Endothelial cell of umbilical vein (primary cell): ENCODE measurements at regions not wholly inside any gene's neighbourhood (a gene's known extent, or its start where the extent isn't known, plus 50 kb on each side); places are given as distances from the start of the nearest gene placed in this dataset.

ENCODE experiments used
- BruUV-seq: library from RNA; stranded (reverse); fragments of 400-500 nt; replicated peaks from 2 replicates; lab custom pipeline; 2021; lab: Mats Ljungman, UMichigan
- CTCF ChIA-PET: fragments of 300-600, 350-600 bp; sonication (Branson Sonifier 250); formaldehyde crosslinking; loops from one replicate; lab custom pipeline; 2021; ENCODE audit warnings: antibody characterized with exemption, inconsistent platforms; lab: Charles Lee
- POLR2A ChIA-PET: fragments of 300-600, 350-600 bp; sonication (Branson Sonifier 250); formaldehyde crosslinking; loops from one replicate; lab custom pipeline; 2021; ENCODE audit warnings: antibody characterized with exemption, inconsistent platforms; lab: Charles Lee
- DNase-seq: peaks from one replicate; pipeline ENCODE4 v3.0.0-alpha.2; 2011; ENCODE audit warnings: low read depth, low spot score
- FAIRE-seq: peaks from 2 replicates; lab custom pipeline; 2011; peaks lifted over from hg19 to GRCh38; lab: Jason Lieb, UNC
- H2AFZ ChIP-seq: 2 replicates; pipeline ENCODE4 v1.6.0; 2012; ENCODE audit warnings: low read depth, low read length, control low read depth, inconsistent platforms
- H3K27ac ChIP-seq: 2 replicates; pipeline ENCODE4 v1.5.1; 2011; ENCODE audit warnings: low read depth, mild to moderate bottlenecking, control low read depth, low read length, moderate library complexity; ENCODE audit not compliant: insufficient read depth
- H3K27me3 ChIP-seq, 2 experiments: 2 replicates each; pipeline versions ENCODE4 v1.6.0 to v1.6.1; 2011; ENCODE audit warnings: low read length in 2 of 2, mixed read lengths in 1 of 2; ENCODE audit not compliant: control insufficient read depth in 2 of 2, insufficient read depth in 2 of 2
- H3K36me3 ChIP-seq, 2 experiments: 2 replicates in 1 of 2; 3 replicates in 1 of 2; pipeline ENCODE4 v1.5.1; 2011; ENCODE audit warnings: low read length in 2 of 2, mild to moderate bottlenecking in 1 of 2, moderate library complexity in 1 of 2; ENCODE audit not compliant: control insufficient read depth in 2 of 2, insufficient read depth in 2 of 2; ENCODE audit errors: extremely low read depth in 1 of 2
- H3K4me1 ChIP-seq: 3 replicates; pipeline ENCODE4 v1.5.1; 2011; ENCODE audit warnings: mild to moderate bottlenecking, low read length; ENCODE audit not compliant: control insufficient read depth, insufficient read depth; ENCODE audit errors: extremely low read depth
- H3K4me2 ChIP-seq: 2 replicates; pipeline ENCODE4 v1.6.1; 2011; ENCODE audit warnings: low read length, control low read depth, mixed read lengths; ENCODE audit not compliant: insufficient read depth
- H3K4me3 ChIP-seq, 3 experiments: fragments of 200-600 bp in 1 of 3; sonication (generic), shearing (Covaris generic) in 1 of 3; replicated peaks in 1 of 3; 2 replicates each; pipeline ENCODE4 v1.5.1; 2011 to 2016; ENCODE audit warnings: control low read depth in 3 of 3, low read length in 3 of 3, mild to moderate bottlenecking in 2 of 3, inconsistent platforms in 1 of 3, low read depth in 1 of 3, moderate library complexity in 1 of 3; ENCODE audit not compliant: insufficient read depth in 1 of 3
- H3K79me2 ChIP-seq: 2 replicates; pipeline ENCODE4 v1.6.0; 2012; ENCODE audit warnings: low read length, inconsistent platforms; ENCODE audit not compliant: control insufficient read depth, insufficient read depth
- H3K9ac ChIP-seq: replicated peaks from 2 replicates; pipeline ENCODE3; 2011; ENCODE audit warnings: low read length, control low read depth; ENCODE audit not compliant: insufficient read depth; ENCODE audit errors: extremely low read depth
- H3K9me1 ChIP-seq: replicated peaks from 3 replicates; pipeline ENCODE4 v1.6.0; 2011; ENCODE audit warnings: mild to moderate bottlenecking, low read length; ENCODE audit not compliant: control insufficient read depth, insufficient read depth; ENCODE audit errors: extremely low read depth
- H3K9me3 ChIP-seq: replicated peaks from 2 replicates; pipeline ENCODE4 v1.5.1; 2012; ENCODE audit warnings: low read length, inconsistent platforms; ENCODE audit not compliant: control insufficient read depth, insufficient read depth
- H4K20me1 ChIP-seq: replicated peaks from 2 replicates; pipeline ENCODE3; 2011; ENCODE audit warnings: mild to moderate bottlenecking, low read length; ENCODE audit not compliant: control insufficient read depth, insufficient read depth; ENCODE audit errors: extremely low read depth
- CTCF ChIP-seq, 2 donors: IDR thresholded peaks; 1 replicate in 1 of 2; 2 replicates in 1 of 2; pipeline ENCODE4 v1.5.1; 2011; ENCODE audit warnings: low read length in 2 of 2, mild to moderate bottlenecking in 2 of 2, moderate library complexity in 2 of 2, control low read depth in 1 of 2, inconsistent platforms in 1 of 2, low read depth in 1 of 2; ENCODE audit not compliant: insufficient read depth in 1 of 2; ENCODE audit errors: extremely low read depth in 1 of 2
- EZH2 ChIP-seq: IDR thresholded peaks from 2 replicates; pipeline ENCODE4 v1.6.1; 2012; ENCODE audit warnings: borderline replicate concordance, low read depth, mild to moderate bottlenecking, moderate library complexity, low read length, inconsistent platforms; ENCODE audit not compliant: severe bottlenecking
- FOS ChIP-seq: IDR thresholded peaks from 2 replicates; pipeline ENCODE4 v1.6.1; 2011; ENCODE audit warnings: mild to moderate bottlenecking, low read length, moderate library complexity, borderline replicate concordance; ENCODE audit not compliant: insufficient read depth
- GATA2 ChIP-seq: IDR thresholded peaks from 2 replicates; pipeline ENCODE4 v1.7.0; 2011; ENCODE audit warnings: low read depth, mild to moderate bottlenecking, moderate library complexity, mixed read lengths, low read length; ENCODE audit not compliant: insufficient read length, insufficient read depth
- JUN ChIP-seq: IDR thresholded peaks from 2 replicates; pipeline ENCODE4 v1.6.1; 2011; ENCODE audit warnings: borderline replicate concordance, low read depth; ENCODE audit not compliant: insufficient read length, insufficient read depth
- MAX ChIP-seq: IDR thresholded peaks from 2 replicates; pipeline ENCODE4 v1.6.1; 2011; ENCODE audit not compliant: insufficient read depth, insufficient read length
- MYC ChIP-seq: IDR thresholded peaks from one replicate; pipeline ENCODE4 v1.6.1; 2011; ENCODE audit warnings: mild to moderate bottlenecking, low read depth, low read length
- POLR2A ChIP-seq: IDR thresholded peaks from 2 replicates; pipeline ENCODE4 v1.6.1; 2012; ENCODE audit warnings: low read depth, mild to moderate bottlenecking, control low read depth, low read length
- POLR2AphosphoS5 ChIP-seq: IDR thresholded peaks from 2 replicates; pipeline ENCODE4 v1.6.1; 2012; ENCODE audit warnings: low read depth, mild to moderate bottlenecking, control low read depth, low read length, moderate library complexity; ENCODE audit not compliant: insufficient read depth
- dilution Hi-C: fragments of 300-500 bp; cut with MboI; formaldehyde crosslinking; loops from one replicate; pipeline ENCODE4 v1.15.0; 2019; ENCODE audit warnings: low sequenced_read_pairs; ENCODE audit not compliant: extremely low pct_ligation_motif_present
- intact Hi-C: fragments of 100-400 bp; cut with micrococcal nuclease; formaldehyde crosslinking; loops from one replicate; pipeline ENCODE4 v1.10.0; 2022

DNA sequence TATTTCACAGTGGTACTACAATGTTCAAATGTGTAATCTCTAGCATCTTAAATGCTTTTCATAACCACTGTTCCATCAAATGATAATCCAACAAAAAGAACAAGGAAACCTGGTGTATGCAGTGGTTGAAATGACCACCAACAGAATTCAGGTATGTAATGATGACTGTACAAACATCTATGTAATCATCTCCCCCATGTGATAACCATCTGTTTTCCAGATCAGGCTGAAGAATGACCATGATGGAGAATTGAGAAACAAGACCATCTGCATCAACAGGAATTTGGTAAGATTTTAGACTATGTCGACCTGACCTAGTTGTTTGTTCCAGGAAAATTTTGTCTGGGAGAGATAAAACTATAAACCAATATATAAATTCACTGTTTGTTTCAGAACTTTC is 81.3 kb upstream of the ASCC3 start:
- TF ChIP-seq GATA2 (no peak), POLR2A (no peak), EZH2 (no peak), MAX (no peak), JUN (no peak), MYC (no peak), CTCF (IDR thresholded peaks at IDR 0.05; ENCODE audit: extremely low read depth in 1 of 2, insufficient read depth in 1 of 2, low read depth in 1 of 2, low read length in 2 of 2) (no peak)
- no peak overlapping the region for H3K9ac ChIP-seq
- DNase-seq = no peak
- no peaks in the 10 kb centered on the region for H3K9me1 ChIP-seq
- dilution Hi-C loops = no loop called here
- CTCF ChIA-PET = no interaction called here
- H2AFZ ChIP-seq = no peak overlapping the region
- H3K79me2 ChIP-seq = no peaks in the 10 kb centered on the region
- no peak overlapping the region for H3K27ac ChIP-seq
- H3K4me2 ChIP-seq = no peak overlapping the region
- no TSS peak for BruUV-seq
- intact Hi-C loops = no loop called here
- H3K4me3 ChIP-seq = no peak overlapping the region
- H4K20me1 ChIP-seq = no peaks in the 10 kb centered on the region
- FAIRE-seq = no peak
- H3K27me3 ChIP-seq = no peaks in the 10 kb centered on the region
- H3K4me1 ChIP-seq = no peaks in the 10 kb centered on the region
- H3K36me3 ChIP-seq = no peaks in the 10 kb centered on the region
- POLR2A ChIA-PET = no interaction called here
- H3K9me3 ChIP-seq = no peaks in the 10 kb centered on the region

GRCh38 chr6:100965067-100965466 is 83.9 kb upstream of the ASCC3 start:
- no peak for TF ChIP-seq POLR2A
- TF ChIP-seq MYC = no peak
- no peak for TF ChIP-seq JUN
- TF ChIP-seq POLR2AphosphoS5 = no peak
- TF ChIP-seq MAX = no peak
- TF ChIP-seq FOS = no peak
- TF ChIP-seq CTCF (IDR thresholded peaks at IDR 0.05; ENCODE audit: extremely low read depth in 1 of 2, insufficient read depth in 1 of 2, low read depth in 1 of 2, low read length in 2 of 2) = no peak
- no peak for TF ChIP-seq EZH2
- TF ChIP-seq GATA2 = no peak
- CTCF ChIA-PET = interaction anchor here (1.4 kb wide), 1 partner anchor 8 kb away, joined by 4 read pairs; no protein-coding TSS in a partner anchor

More at GRCh38 chr6:100965067-100965466, 83.9 kb upstream of the ASCC3 start:
- H3K9me3 ChIP-seq = no peaks in the 10 kb centered on the region
- H2AFZ ChIP-seq = no peak overlapping the region
- H4K20me1 ChIP-seq = no peaks in the 10 kb centered on the region
- dilution Hi-C loops = no loop called here
- no peak overlapping the region for H3K9ac ChIP-seq
- POLR2A ChIA-PET = no interaction called here
- H3K79me2 ChIP-seq = no peaks in the 10 kb centered on the region
- no peak overlapping the region for H3K4me3 ChIP-seq
- H3K27me3 ChIP-seq = no peaks in the 10 kb centered on the region
- H3K4me2 ChIP-seq = no peak overlapping the region
- H3K4me1 ChIP-seq = no peaks in the 10 kb centered on the region
- H3K36me3 ChIP-seq = no peaks in the 10 kb centered on the region
- DNase-seq = no peak
- H3K27ac ChIP-seq = no peak overlapping the region
- no peaks in the 10 kb centered on the region for H3K9me1 ChIP-seq
- intact Hi-C loops = no loop called here
- BruUV-seq = no TSS peak
- FAIRE-seq = no peak
